MM.1S (cell line): ENCODE measurements at regions not wholly inside any gene's neighbourhood (a gene's known extent, or its start where the extent isn't known, plus 50 kb on each side); places are given as distances from the start of the nearest gene placed in this dataset.

Experiments
- EZH2 ChIP-seq: fragments of 300-600 bp; sonication (generic); optimal IDR thresholded peaks from 2 replicates; pipeline ENCODE3; 2017; ENCODE audit warnings: low read depth, mild to moderate bottlenecking, antibody characterized with exemption, low read length, mixed read lengths
- EZH2phosphoT487 ChIP-seq: fragments of 300-600 bp; sonication (generic); IDR thresholded peaks from 2 replicates; pipeline ENCODE4 v1.6.1; 2018; ENCODE audit warnings: antibody characterized with exemption, low read length
- TF ChIP-seq, protein P1 (sequence below): fragments of 300-600 bp; sonication (generic); IDR thresholded peaks from 2 replicates; pipeline ENCODE4 v1.5.1; 2016; ENCODE audit warnings: antibody characterized with exemption, low read length, mixed read lengths

DNA sequence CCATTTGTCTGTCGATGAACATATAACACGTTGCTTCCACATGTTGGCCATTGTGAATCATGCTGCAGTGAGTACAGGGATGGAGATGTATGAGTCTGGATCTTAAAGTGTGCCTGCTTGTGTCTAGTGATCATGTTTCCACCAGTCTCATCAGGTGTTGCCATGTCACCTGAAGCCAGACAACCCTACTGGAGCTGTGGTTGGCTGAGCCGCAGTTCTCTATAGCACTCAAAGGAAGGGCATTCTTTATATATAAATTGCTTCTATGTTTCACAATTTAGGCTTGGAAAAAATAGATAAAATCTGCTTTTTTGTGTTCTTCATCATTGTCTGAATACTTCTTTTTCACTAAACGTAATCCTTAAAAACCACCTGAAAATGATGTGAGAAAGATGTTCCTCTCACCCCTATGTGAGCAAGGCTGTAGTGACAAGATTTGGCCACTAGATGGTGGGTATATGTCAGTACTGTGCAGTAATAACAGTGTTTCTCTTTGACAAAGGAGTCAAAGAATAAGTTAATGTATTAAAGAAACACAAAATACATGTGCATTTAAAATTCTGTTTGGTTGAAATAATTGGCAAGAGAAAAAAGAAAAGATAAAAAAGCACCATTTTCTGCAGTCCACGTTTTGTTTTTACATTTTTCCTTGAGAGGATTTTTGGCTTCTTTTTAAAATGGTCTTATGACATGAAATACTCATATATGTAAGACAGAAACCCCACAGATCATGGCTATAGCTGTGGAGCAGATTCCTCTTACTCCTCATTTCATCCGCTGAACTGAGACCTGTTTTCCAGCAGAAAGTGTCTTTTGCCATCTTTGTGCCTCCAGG lies 394.5 kb upstream of the DPPA4 start:
- TF ChIP-seq, protein P1, sequence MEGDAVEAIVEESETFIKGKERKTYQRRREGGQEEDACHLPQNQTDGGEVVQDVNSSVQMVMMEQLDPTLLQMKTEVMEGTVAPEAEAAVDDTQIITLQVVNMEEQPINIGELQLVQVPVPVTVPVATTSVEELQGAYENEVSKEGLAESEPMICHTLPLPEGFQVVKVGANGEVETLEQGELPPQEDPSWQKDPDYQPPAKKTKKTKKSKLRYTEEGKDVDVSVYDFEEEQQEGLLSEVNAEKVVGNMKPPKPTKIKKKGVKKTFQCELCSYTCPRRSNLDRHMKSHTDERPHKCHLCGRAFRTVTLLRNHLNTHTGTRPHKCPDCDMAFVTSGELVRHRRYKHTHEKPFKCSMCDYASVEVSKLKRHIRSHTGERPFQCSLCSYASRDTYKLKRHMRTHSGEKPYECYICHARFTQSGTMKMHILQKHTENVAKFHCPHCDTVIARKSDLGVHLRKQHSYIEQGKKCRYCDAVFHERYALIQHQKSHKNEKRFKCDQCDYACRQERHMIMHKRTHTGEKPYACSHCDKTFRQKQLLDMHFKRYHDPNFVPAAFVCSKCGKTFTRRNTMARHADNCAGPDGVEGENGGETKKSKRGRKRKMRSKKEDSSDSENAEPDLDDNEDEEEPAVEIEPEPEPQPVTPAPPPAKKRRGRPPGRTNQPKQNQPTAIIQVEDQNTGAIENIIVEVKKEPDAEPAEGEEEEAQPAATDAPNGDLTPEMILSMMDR = peak; percentile 88
- TF ChIP-seq EZH2 = no peak
- no peak for TF ChIP-seq EZH2phosphoT487
